Naive thymus-derived CD8-positive, alpha-beta T cell (primary cell): ENCODE measurements at regions not wholly inside any gene's neighbourhood (a gene's known extent, or its start where the extent isn't known, plus 50 kb on each side); places are given as distances from the start of the nearest gene placed in this dataset.

Experiments
- ATAC-seq, 2 donors: fragments of 150-1000 bp; cut with Tn5 transposase in 1 of 2; sonication (Bioruptor Pico), chemical (Tn5 transposase) in 1 of 2; 1 replicate in 1 of 2; 2 replicates in 1 of 2; pipeline ENCODE4 v1.10.0; 2021; ENCODE audit warnings: mild to moderate bottlenecking in 2 of 2, moderate library complexity in 2 of 2
- POLR2A ChIA-PET: fragments of 350-600 bp; sonication (Branson Sonifier 250); formaldehyde crosslinking; loops from one replicate; lab custom pipeline; 2021; ENCODE audit warnings: antibody characterized with exemption; lab: Charles Lee
- DNase-seq, 10 donors: peaks; one replicate each; pipeline versions ENCODE4 v3.0.0 to v3.0.0-alpha.2; 2020 to 2022
- H3K27ac Mint-ChIP-seq, 10 donors: one replicate each; pipeline ENCODE4 v1.8.0; 2020 to 2022; ENCODE audit warnings: mild to moderate bottlenecking in 10 of 10, mixed read lengths in 10 of 10, moderate library complexity in 4 of 10, inconsistent platforms in 1 of 10
- H3K27me3 Mint-ChIP-seq, 5 donors: one replicate each; pipeline ENCODE4 v1.8.0; 2021 to 2022; ENCODE audit warnings: mixed read lengths in 5 of 5
- H3K36me3 Mint-ChIP-seq, 3 donors: one replicate each; pipeline ENCODE4 v1.8.0; 2020 to 2022; ENCODE audit warnings: mixed read lengths in 3 of 3, mild to moderate bottlenecking in 2 of 3, inconsistent platforms in 1 of 3
- H3K4me1 Mint-ChIP-seq, 4 donors: one replicate each; pipeline ENCODE4 v1.8.0; 2021 to 2022; ENCODE audit warnings: mixed read lengths in 4 of 4
- H3K4me3 Mint-ChIP-seq, 10 donors: one replicate each; pipeline ENCODE4 v1.8.0; 2020 to 2022; ENCODE audit warnings: mild to moderate bottlenecking in 10 of 10, mixed read lengths in 10 of 10, moderate library complexity in 6 of 10, inconsistent platforms in 1 of 10
- H3K9me3 Mint-ChIP-seq, 9 donors: one replicate each; pipeline ENCODE4 v1.8.0; 2020 to 2022; ENCODE audit warnings: mixed read lengths in 9 of 9, mild to moderate bottlenecking in 3 of 9, inconsistent platforms in 1 of 9, moderate library complexity in 1 of 9

- Mint-ChIP-seq H3K27ac (no peak overlapping the region), H3K4me1 (peaks cover 0 to 2% (median under 1%) of the 10 kb centered on the region in 4 donors), H3K4me3 (no peak overlapping the region), H3K9me3 (no peaks in the 10 kb centered on the region), H3K36me3 (no peaks in the 10 kb centered on the region), H3K27me3 (peaks cover 0 to 3% (median 0%) of the 10 kb centered on the region in 5 donors)
- POLR2A ChIA-PET: no interaction called here
- ATAC-seq (no peak), DNase-seq (no peak)
Measured at GRCh38 chr9:72422214-72422613, 57.2 kb upstream of the ZFAND5 start.

GRCh38 chr9:72420783-72421182, 55.8 kb upstream of the ZFAND5 start:
- Mint-ChIP-seq H3K9me3 (no peaks in the 10 kb centered on the region), H3K27me3 (no peaks in the 10 kb centered on the region), H3K36me3 (no peaks in the 10 kb centered on the region), H3K4me3 (no peak overlapping the region), H3K4me1 (peaks cover 0 to 2% (median under 1%) of the 10 kb centered on the region in 4 donors), H3K27ac (peak overlapping the region in 2 of 10 donors; percentile 8 to 20)
- DNase-seq (no peak), ATAC-seq (no peak)
- POLR2A ChIA-PET: no interaction called here

- POLR2A ChIA-PET: no interaction called here
- no peak overlapping the region for H3K4me3 Mint-ChIP-seq
- no peaks in the 10 kb centered on the region for H3K9me3 Mint-ChIP-seq
- H3K4me1 Mint-ChIP-seq: peaks cover 0 to 2% (median under 1%) of the 10 kb centered on the region in 4 donors
- no peak overlapping the region for H3K27ac Mint-ChIP-seq
- no peak for DNase-seq
- H3K27me3 Mint-ChIP-seq: no peaks in the 10 kb centered on the region
- ATAC-seq: no peak
- no peaks in the 10 kb centered on the region for H3K36me3 Mint-ChIP-seq
Measured at GRCh38 chr9:72415948-72416347, 50.9 kb upstream of the ZFAND5 start.

GRCh38 chr9:72415163-72415562, 50.2 kb upstream of the ZFAND5 start:
- no peaks in the 10 kb centered on the region for H3K9me3 Mint-ChIP-seq
- DNase-seq (no peak), ATAC-seq (no peak)
- H3K4me3 Mint-ChIP-seq: no peak overlapping the region
- peaks cover 0 to 2% (median 0%) of the 10 kb centered on the region in 4 donors for H3K4me1 Mint-ChIP-seq
- no peak overlapping the region for H3K27ac Mint-ChIP-seq
- H3K27me3 Mint-ChIP-seq: no peaks in the 10 kb centered on the region
- POLR2A ChIA-PET: no interaction called here
- H3K36me3 Mint-ChIP-seq: no peaks in the 10 kb centered on the region
